Breast epithelium (tissue), 4 donors: ENCODE measurements at regions not wholly inside any gene's neighbourhood (a gene's known extent, or its start where the extent isn't known, plus 50 kb on each side); places are given as distances from the start of the nearest gene placed in this dataset.

Source experiments
- DNase-seq, 2 donors: peaks; one replicate each; pipeline ENCODE4 v3.0.0-alpha.2; 2019; ENCODE audit warnings: low spot score in 2 of 2
- H3K27ac ChIP-seq, 2 donors: fragments of 200-600 bp; sonication (generic) in 1 of 2; one replicate each; pipeline ENCODE4 v1.5.1; 2016 to 2019; ENCODE audit warnings: mild to moderate bottlenecking in 1 of 2
- H3K27me3 ChIP-seq, 2 donors: fragments of 200-600 bp; sonication (generic) in 1 of 2; one replicate each; pipeline versions ENCODE4 v1.5.1 to v1.6.0; 2017 to 2019; ENCODE audit warnings: control low read depth in 1 of 2, mild to moderate bottlenecking in 1 of 2
- H3K36me3 ChIP-seq: fragments of 200-600 bp; one replicate; pipeline ENCODE4 v1.5.1; 2019
- H3K4me1 ChIP-seq, 2 donors: fragments of 200-600 bp; sonication (generic); one replicate each; pipeline ENCODE4 v1.5.1; 2016 to 2019; ENCODE audit warnings: control low read depth in 1 of 2
- H3K4me3 ChIP-seq, 3 donors: fragments of 200-600 bp; sonication (generic); 1 replicate in 2 of 3; 2 replicates in 1 of 3; pipeline ENCODE4 v1.5.1; 2016 to 2019; ENCODE audit warnings: mild to moderate bottlenecking in 3 of 3, moderate library complexity in 2 of 3
- H3K9me3 ChIP-seq, 2 donors: fragments of 200-600 bp; sonication (generic) in 1 of 2; one replicate each; pipeline ENCODE4 v1.5.1; 2016 to 2019; ENCODE audit warnings: control low read depth in 1 of 2
- POLR2A ChIP-seq: fragments of 450-650 bp; IDR thresholded peaks from one replicate; pipeline ENCODE4 v1.6.1; 2016; ENCODE audit warnings: antibody characterized with exemption, mild to moderate bottlenecking, moderate library complexity
- POLR2AphosphoS5 ChIP-seq, 3 donors: sonication (generic); formaldehyde crosslinking; IDR thresholded peaks; one replicate each; pipeline ENCODE4 v1.6.1; 2017; ENCODE audit warnings: antibody characterized with exemption in 3 of 3
- intact Hi-C: fragments of 100-400 bp; cut with DNase I; formaldehyde crosslinking; loops from one replicate; pipeline ENCODE4 v1.15.1; 2023; ENCODE audit warnings: low total_unique reads
- TF ChIP-seq, protein P1 (sequence below), 3 donors: fragments of 450-650 bp; IDR thresholded peaks; one replicate each; pipeline ENCODE4 v1.5.1; 2016 to 2017; ENCODE audit warnings: antibody characterized with exemption in 3 of 3, mild to moderate bottlenecking in 3 of 3, moderate library complexity in 3 of 3

GRCh38 chr2:200735061-200735460 lies 76.6 kb upstream of the BZW1 start:
- H3K9me3 ChIP-seq, result no peaks in the 10 kb centered on the region
- DNase-seq, result no peak
- no peak overlapping the region for H3K4me3 ChIP-seq
- no peaks in the 10 kb centered on the region for H3K27me3 ChIP-seq
- intact Hi-C loops, result no loop called here
- no peaks in the 10 kb centered on the region for H3K4me1 ChIP-seq
- H3K36me3 ChIP-seq, result no peaks in the 10 kb centered on the region
- TF ChIP-seq POLR2A (no peak), POLR2AphosphoS5 (IDR thresholded peaks at IDR 0.05) (no peak)
- TF ChIP-seq, protein P1, sequence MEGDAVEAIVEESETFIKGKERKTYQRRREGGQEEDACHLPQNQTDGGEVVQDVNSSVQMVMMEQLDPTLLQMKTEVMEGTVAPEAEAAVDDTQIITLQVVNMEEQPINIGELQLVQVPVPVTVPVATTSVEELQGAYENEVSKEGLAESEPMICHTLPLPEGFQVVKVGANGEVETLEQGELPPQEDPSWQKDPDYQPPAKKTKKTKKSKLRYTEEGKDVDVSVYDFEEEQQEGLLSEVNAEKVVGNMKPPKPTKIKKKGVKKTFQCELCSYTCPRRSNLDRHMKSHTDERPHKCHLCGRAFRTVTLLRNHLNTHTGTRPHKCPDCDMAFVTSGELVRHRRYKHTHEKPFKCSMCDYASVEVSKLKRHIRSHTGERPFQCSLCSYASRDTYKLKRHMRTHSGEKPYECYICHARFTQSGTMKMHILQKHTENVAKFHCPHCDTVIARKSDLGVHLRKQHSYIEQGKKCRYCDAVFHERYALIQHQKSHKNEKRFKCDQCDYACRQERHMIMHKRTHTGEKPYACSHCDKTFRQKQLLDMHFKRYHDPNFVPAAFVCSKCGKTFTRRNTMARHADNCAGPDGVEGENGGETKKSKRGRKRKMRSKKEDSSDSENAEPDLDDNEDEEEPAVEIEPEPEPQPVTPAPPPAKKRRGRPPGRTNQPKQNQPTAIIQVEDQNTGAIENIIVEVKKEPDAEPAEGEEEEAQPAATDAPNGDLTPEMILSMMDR (IDR thresholded peaks at IDR 0.05), result no peak
- no peak overlapping the region for H3K27ac ChIP-seq

GRCh38 chr2:200736646-200737274 lies 75.0 kb upstream of the BZW1 start:
- no peaks in the 10 kb centered on the region for H3K36me3 ChIP-seq
- no peaks in the 10 kb centered on the region for H3K27me3 ChIP-seq
- H3K9me3 ChIP-seq, result no peaks in the 10 kb centered on the region
- H3K27ac ChIP-seq, result no peak overlapping the region
- H3K4me3 ChIP-seq, result no peak overlapping the region
- TF ChIP-seq, protein P1 (IDR thresholded peaks at IDR 0.05), result no peak
- TF ChIP-seq POLR2A, result no peak
- no peak for TF ChIP-seq POLR2AphosphoS5 (IDR thresholded peaks at IDR 0.05)
- intact Hi-C loops, result no loop called here
- peaks cover 4 to 8% of the 10 kb centered on the region in 2 donors for H3K4me1 ChIP-seq
- no peak for DNase-seq

GRCh38 chr2:200737585-200737984 lies 74.1 kb upstream of the BZW1 start:
- Histone ChIP-seq H3K27ac (no peak overlapping the region), H3K9me3 (no peaks in the 10 kb centered on the region), H3K4me1 (peaks cover 4 to 12% of the 10 kb centered on the region in 2 donors), H3K4me3 (no peak overlapping the region), H3K27me3 (no peaks in the 10 kb centered on the region), H3K36me3 (no peaks in the 10 kb centered on the region)
- intact Hi-C loops, result no loop called here
- no peak for DNase-seq
- TF ChIP-seq POLR2A (no peak), POLR2AphosphoS5 (IDR thresholded peaks at IDR 0.05) (no peak)
- TF ChIP-seq, protein P1 (IDR thresholded peaks at IDR 0.05), result no peak

- H3K4me1 ChIP-seq, result peaks cover 4 to 16% of the 10 kb centered on the region in 2 donors
- DNase-seq, result no peak
- H3K27me3 ChIP-seq, result no peaks in the 10 kb centered on the region
- no peak overlapping the region for H3K4me3 ChIP-seq
- TF ChIP-seq POLR2AphosphoS5 (IDR thresholded peaks at IDR 0.05) (no peak), POLR2A (no peak)
- TF ChIP-seq, protein P1 (IDR thresholded peaks at IDR 0.05), result no peak
- H3K36me3 ChIP-seq, result no peaks in the 10 kb centered on the region
- intact Hi-C loops, result no loop called here
- no peaks in the 10 kb centered on the region for H3K9me3 ChIP-seq
- H3K27ac ChIP-seq, result no peak overlapping the region
Measured at GRCh38 chr2:200738590-200738989, 73.1 kb upstream of the BZW1 start.

GRCh38 chr2:200740907-200741306 lies 70.8 kb upstream of the BZW1 start:
- DNase-seq, result no peak
- TF ChIP-seq, protein P1 (IDR thresholded peaks at IDR 0.05), result no peak
- TF ChIP-seq POLR2AphosphoS5 (IDR thresholded peaks at IDR 0.05) (no peak), POLR2A (no peak)
- no peaks in the 10 kb centered on the region for H3K27me3 ChIP-seq
- peak overlapping the region; percentile 79 to 93 for H3K27ac ChIP-seq
- peak overlapping the region in 1 of 3 donors; percentile 44 for H3K4me3 ChIP-seq
- H3K4me1 ChIP-seq, result peaks cover 4 to 16% of the 10 kb centered on the region in 2 donors
- intact Hi-C loops, result no loop called here
- no peaks in the 10 kb centered on the region for H3K36me3 ChIP-seq
- H3K9me3 ChIP-seq, result no peaks in the 10 kb centered on the region
